HepG2 (cell line): ENCODE measurements at regions not wholly inside any gene's neighbourhood (a gene's known extent, or its start where the extent isn't known, plus 50 kb on each side); places are given as distances from the start of the nearest gene placed in this dataset.

Source experiments
- ATAC-seq: fragments of 200-7000 bp; cut with Tn5 transposase; 3 replicates; pipeline ENCODE4 v1.9.1; 2020; ENCODE audit warnings: mild to moderate bottlenecking, moderate library complexity
- BruUV-seq: library from RNA; stranded (reverse); fragments of 400-500 nt; replicated peaks from 2 replicates; lab custom pipeline; 2021; lab: Mats Ljungman, UMichigan
- CTCF ChIA-PET: fragments of 300-600 bp; formaldehyde crosslinking; extraction: SDS; loops from one replicate; lab custom pipeline; 2021; ENCODE audit warnings: low total read pairs, inconsistent platforms, low intra/inter-chr PET ratio; lab: Yijun Ruan, JAX
- POLR2A ChIA-PET: fragments of 350-600 bp; sonication (Branson Sonifier 250); formaldehyde crosslinking; loops from one replicate; lab custom pipeline; 2020; ENCODE audit warnings: antibody characterized with exemption, inconsistent platforms; lab: Yijun Ruan, JAX
- DNase-seq: peaks from one replicate; pipeline ENCODE4 v3.0.0-alpha.2; 2015; ENCODE audit warnings: low spot score
- FAIRE-seq: peaks from 3 replicates; lab custom pipeline; 2011; peaks lifted over from hg19 to GRCh38; lab: Jason Lieb, UNC
- H2AFZ ChIP-seq: one replicate; pipeline ENCODE4 v1.6.1; 2011; ENCODE audit warnings: low read length, inconsistent platforms
- H3K27ac ChIP-seq: fragments of 300-600 bp; 3 replicates; pipeline ENCODE4 v1.8.0; 2011; ENCODE audit warnings: mixed run types, mild to moderate bottlenecking, mixed read lengths, low read length, inconsistent platforms; ENCODE audit not compliant: insufficient read depth; ENCODE audit errors: extremely low read length
- H3K27me3 ChIP-seq, 2 experiments: fragments of 200-600 bp in 1 of 2; 2 replicates in 1 of 2; 3 replicates in 1 of 2; pipeline versions ENCODE4 v1.6.0 to v1.8.0; 2011; ENCODE audit warnings: low read length in 2 of 2, mild to moderate bottlenecking in 2 of 2, moderate library complexity in 2 of 2, inconsistent platforms in 1 of 2; ENCODE audit not compliant: insufficient read depth in 2 of 2, control insufficient read depth in 1 of 2
- H3K36me3 ChIP-seq, 2 experiments: fragments of 200-600 bp in 1 of 2; replicated peaks in 1 of 2; 2 replicates in 1 of 2; 3 replicates in 1 of 2; pipeline versions ENCODE4 v1.5.1 to v1.8.0; 2011; ENCODE audit warnings: low read length in 2 of 2, inconsistent platforms in 1 of 2; ENCODE audit not compliant: insufficient read depth in 2 of 2, control insufficient read depth in 1 of 2
- H3K4me1 ChIP-seq: 2 replicates; pipeline ENCODE4 v1.5.1; 2012; ENCODE audit warnings: low read length, inconsistent platforms; ENCODE audit not compliant: insufficient read depth
- H3K4me2 ChIP-seq: 2 replicates; pipeline ENCODE4 v1.6.0; 2011; ENCODE audit warnings: low read depth, low read length, inconsistent platforms
- H3K4me3 ChIP-seq, 3 experiments: fragments of 200-600 bp in 1 of 3; sonication (generic), shearing (Covaris generic) in 1 of 3; replicated peaks in 1 of 3; 2 replicates each; pipeline ENCODE4 v1.5.1; 2011 to 2016; ENCODE audit warnings: low read length in 3 of 3, inconsistent platforms in 2 of 3, low read depth in 2 of 3, mild to moderate bottlenecking in 2 of 3, control low read depth in 1 of 3, mixed read lengths in 1 of 3; ENCODE audit not compliant: insufficient read depth in 1 of 3
- H3K79me2 ChIP-seq: one replicate; pipeline ENCODE4 v1.6.1; 2011; ENCODE audit warnings: low read length, inconsistent platforms; ENCODE audit not compliant: insufficient read depth
- H3K9ac ChIP-seq: 2 replicates; pipeline ENCODE4 v1.6.0; 2011; ENCODE audit warnings: mild to moderate bottlenecking, low read depth, low read length, inconsistent platforms; ENCODE audit not compliant: insufficient read depth
- H3K9me3 ChIP-seq: 2 replicates; pipeline ENCODE4 v1.5.1; 2012; ENCODE audit warnings: mild to moderate bottlenecking, low read length
- H4K20me1 ChIP-seq: 2 replicates; pipeline ENCODE4 v1.6.0; 2011; ENCODE audit warnings: inconsistent platforms, mild to moderate bottlenecking, low read length, moderate library complexity; ENCODE audit not compliant: insufficient read depth
- CEBPB ChIP-seq: IDR thresholded peaks from 2 replicates; pipeline ENCODE4 v1.6.1; 2011; ENCODE audit warnings: low read depth, low read length, improper control_type of control experiment, borderline replicate concordance
- CEBPG ChIP-seq: IDR thresholded peaks from 2 replicates; pipeline ENCODE4 v1.6.1; 2016
- CSRNP2 ChIP-seq: sonication (generic); formaldehyde crosslinking; conservative IDR thresholded peaks from 2 replicates; pipeline ENCODE4 v1.8.0; 2022; ENCODE audit warnings: low read depth, missing genetic modification reagents
- E2F1 ChIP-seq: sonication (generic); formaldehyde crosslinking; IDR thresholded peaks from 2 replicates; pipeline ENCODE4 v1.5.0; 2020; ENCODE audit warnings: missing genetic modification reagents
- ESRRA ChIP-seq: sonication (generic); formaldehyde crosslinking; IDR thresholded peaks from 2 replicates; pipeline ENCODE4 v1.5.1; 2020; ENCODE audit warnings: mild to moderate bottlenecking, low read depth, missing genetic modification reagents
- FLYWCH1 ChIP-seq: sonication (generic); formaldehyde crosslinking; IDR thresholded peaks from 2 replicates; pipeline ENCODE4 v1.8.1; 2023; ENCODE audit warnings: mild to moderate bottlenecking, missing genetic modification reagents
- KLF11 ChIP-seq: IDR thresholded peaks from 2 replicates; pipeline ENCODE4 v1.6.1; 2016; ENCODE audit warnings: missing compliant biosample characterization
- ZNF260 ChIP-seq: sonication (generic); formaldehyde crosslinking; IDR thresholded peaks from 2 replicates; pipeline ENCODE4 v1.4.0; 2020; ENCODE audit warnings: missing genetic modification reagents, low read depth, mild to moderate bottlenecking, borderline replicate concordance
- ZNF34 ChIP-seq: sonication (generic); formaldehyde crosslinking; IDR thresholded peaks from 2 replicates; pipeline ENCODE4 v1.4.0; 2020; ENCODE audit warnings: mild to moderate bottlenecking, missing genetic modification reagents, borderline replicate concordance
- WGBS: methylation state at CpG from one replicate; pipeline ENCODE4 v1.1.6; 2017; ENCODE audit warnings: low lambda C conversion rate; 5-methylcytosine and 5-hydroxymethylcytosine counted together
- in situ Hi-C: cut with HindIII; loops from 2 replicates; pipeline ENCODE4 v1.10.0; 2017; ENCODE audit warnings: low pct_unique_long_range_greater_than_20kb; ENCODE audit not compliant: extremely low pct_ligation_motif_present
- intact Hi-C: fragments of 100-400 bp; cut with micrococcal nuclease; formaldehyde crosslinking; loops from one replicate; pipeline ENCODE4 v1.10.0; 2022; ENCODE audit not compliant: unreplicated experiment
- TF ChIP-seq, protein P1 (sequence below): IDR thresholded peaks from 2 replicates; pipeline ENCODE4 v1.6.1; 2016; ENCODE audit warnings: missing genetic modification reagents, missing compliant biosample characterization
- TF ChIP-seq, protein P2 (sequence below): sonication (generic); formaldehyde crosslinking; IDR thresholded peaks from 2 replicates; pipeline ENCODE4 v1.4.0; 2020; ENCODE audit warnings: missing genetic modification reagents, borderline replicate concordance
- TF ChIP-seq, protein P3 (sequence below), 2 experiments: fragments of 450-650 bp in 1 of 2; sonication (generic) in 1 of 2; formaldehyde crosslinking; IDR thresholded peaks; 2 replicates each; pipeline versions ENCODE4 v1.5.0 to v1.8.0; 2020 to 2022; ENCODE audit warnings: mild to moderate bottlenecking in 1 of 2, missing genetic modification reagents in 1 of 2

- 5% methylated on average over 2 of the region's 2 CpGs for WGBS
These were observed 896.8 kb downstream of the EPHA7 start for GRCh38 chr6:92522589-92522988.

GRCh38 chr6:92521553-92521952 is 897.8 kb downstream of the EPHA7 start:
- intact Hi-C loops (no loop called here), in situ Hi-C loops (no loop called here)
- no peak for DNase-seq
- no peaks in the 10 kb centered on the region for H4K20me1 ChIP-seq
- no TSS peak for BruUV-seq
- no peak overlapping the region for H3K27ac ChIP-seq
- no peaks in the 10 kb centered on the region for H3K4me1 ChIP-seq
- no peak for FAIRE-seq
- ChIA-PET POLR2A (no interaction called here), CTCF (no interaction called here)
- 0% methylated on average over 1 of the region's 1 CpG for WGBS
- no peaks in the 10 kb centered on the region for H3K36me3 ChIP-seq
- no peaks in the 10 kb centered on the region for H3K27me3 ChIP-seq
- H3K9ac ChIP-seq, result no peak overlapping the region
- H3K79me2 ChIP-seq, result no peaks in the 10 kb centered on the region
- peaks cover 6% of the 10 kb centered on the region for H3K9me3 ChIP-seq
- no peak overlapping the region for H2AFZ ChIP-seq
- H3K4me2 ChIP-seq, result no peak overlapping the region
- H3K4me3 ChIP-seq, result no peak overlapping the region
- no peak for ATAC-seq
- TF ChIP-seq ESRRA (no peak), KLF11 (CRISPR knock-in tag) (no peak), FLYWCH1 (CRISPR knock-in tag) (no peak), CEBPG (no peak), ZNF260 (CRISPR knock-in tag) (no peak), CSRNP2 (CRISPR knock-in tag) (no peak), ZNF34 (CRISPR knock-in tag) (no peak), E2F1 (no peak)
- TF ChIP-seq, protein P1, sequence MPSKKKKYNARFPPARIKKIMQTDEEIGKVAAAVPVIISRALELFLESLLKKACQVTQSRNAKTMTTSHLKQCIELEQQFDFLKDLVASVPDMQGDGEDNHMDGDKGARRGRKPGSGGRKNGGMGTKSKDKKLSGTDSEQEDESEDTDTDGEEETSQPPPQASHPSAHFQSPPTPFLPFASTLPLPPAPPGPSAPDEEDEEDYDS, result no peak
- TF ChIP-seq, protein P2, sequence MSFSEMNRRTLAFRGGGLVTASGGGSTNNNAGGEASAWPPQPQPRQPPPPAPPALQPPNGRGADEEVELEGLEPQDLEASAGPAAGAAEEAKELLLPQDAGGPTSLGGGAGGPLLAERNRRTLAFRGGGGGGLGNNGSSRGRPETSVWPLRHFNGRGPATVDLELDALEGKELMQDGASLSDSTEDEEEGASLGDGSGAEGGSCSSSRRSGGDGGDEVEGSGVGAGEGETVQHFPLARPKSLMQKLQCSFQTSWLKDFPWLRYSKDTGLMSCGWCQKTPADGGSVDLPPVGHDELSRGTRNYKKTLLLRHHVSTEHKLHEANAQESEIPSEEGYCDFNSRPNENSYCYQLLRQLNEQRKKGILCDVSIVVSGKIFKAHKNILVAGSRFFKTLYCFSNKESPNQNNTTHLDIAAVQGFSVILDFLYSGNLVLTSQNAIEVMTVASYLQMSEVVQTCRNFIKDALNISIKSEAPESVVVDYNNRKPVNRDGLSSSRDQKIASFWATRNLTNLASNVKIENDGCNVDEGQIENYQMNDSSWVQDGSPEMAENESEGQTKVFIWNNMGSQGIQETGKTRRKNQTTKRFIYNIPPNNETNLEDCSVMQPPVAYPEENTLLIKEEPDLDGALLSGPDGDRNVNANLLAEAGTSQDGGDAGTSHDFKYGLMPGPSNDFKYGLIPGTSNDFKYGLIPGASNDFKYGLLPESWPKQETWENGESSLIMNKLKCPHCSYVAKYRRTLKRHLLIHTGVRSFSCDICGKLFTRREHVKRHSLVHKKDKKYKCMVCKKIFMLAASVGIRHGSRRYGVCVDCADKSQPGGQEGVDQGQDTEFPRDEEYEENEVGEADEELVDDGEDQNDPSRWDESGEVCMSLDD (CRISPR knock-in tag), result no peak

More at GRCh38 chr6:92522589-92522988, 896.8 kb downstream of the EPHA7 start:
- CTCF ChIA-PET, result no interaction called here
- no peaks in the 10 kb centered on the region for H3K79me2 ChIP-seq
- no peaks in the 10 kb centered on the region for H3K27me3 ChIP-seq
- no peak for DNase-seq
- POLR2A ChIA-PET, result no interaction called here
- TF ChIP-seq, protein P3, sequence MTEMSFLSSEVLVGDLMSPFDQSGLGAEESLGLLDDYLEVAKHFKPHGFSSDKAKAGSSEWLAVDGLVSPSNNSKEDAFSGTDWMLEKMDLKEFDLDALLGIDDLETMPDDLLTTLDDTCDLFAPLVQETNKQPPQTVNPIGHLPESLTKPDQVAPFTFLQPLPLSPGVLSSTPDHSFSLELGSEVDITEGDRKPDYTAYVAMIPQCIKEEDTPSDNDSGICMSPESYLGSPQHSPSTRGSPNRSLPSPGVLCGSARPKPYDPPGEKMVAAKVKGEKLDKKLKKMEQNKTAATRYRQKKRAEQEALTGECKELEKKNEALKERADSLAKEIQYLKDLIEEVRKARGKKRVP (CRISPR knock-in tag; IDR thresholded peaks at IDR 0.05), result no peak
- peak; percentile 48; the same call in 1 of the 2 replicates for TF ChIP-seq CEBPB
- BruUV-seq, result no TSS peak
- no peaks in the 10 kb centered on the region for H4K20me1 ChIP-seq
- H3K27ac ChIP-seq, result no peak overlapping the region
- H3K4me1 ChIP-seq, result no peaks in the 10 kb centered on the region
- peaks cover 11% of the 10 kb centered on the region for H3K9me3 ChIP-seq
- H3K36me3 ChIP-seq, result no peaks in the 10 kb centered on the region
- H3K9ac ChIP-seq, result no peak overlapping the region
- in situ Hi-C loops, result no loop called here
- no peak overlapping the region for H3K4me3 ChIP-seq
- intact Hi-C loops, result no loop called here
- no peak overlapping the region for H2AFZ ChIP-seq
- no peak overlapping the region for H3K4me2 ChIP-seq
- no peak for ATAC-seq
- FAIRE-seq, result no peak
